Right cardiac atrium (tissue), 5 donors: ENCODE measurements at regions not wholly inside any gene's neighbourhood (a gene's known extent, or its start where the extent isn't known, plus 50 kb on each side); places are given as distances from the start of the nearest gene placed in this dataset.
"Not testable (repeated sequence)": the region's sequence is repeated elsewhere in the genome, so short reads cannot be mapped to it uniquely, and the experiment has no call there.

Experiments used
- ATAC-seq, 2 donors: fragments of 200-7000 bp; cut with Tn5 transposase; one replicate each; pipeline versions ENCODE4 v1.8.0 to v1.9.1; 2020; ENCODE audit warnings: moderate library complexity in 2 of 2, mild to moderate bottlenecking in 1 of 2
- DNase-seq, 3 donors: peaks; one replicate each; pipeline ENCODE4 v3.0.0-alpha.2; 2020
- H3K27ac ChIP-seq: one replicate; pipeline ENCODE4 v1.5.1; 2013; ENCODE audit warnings: mild to moderate bottlenecking, low read length, control low read depth, moderate library complexity
- H3K27me3 ChIP-seq: one replicate; pipeline ENCODE4 v1.6.1; 2013; ENCODE audit not compliant: control insufficient read depth, insufficient read depth
- H3K4me1 ChIP-seq: one replicate; pipeline ENCODE4 v1.6.1; 2013; ENCODE audit warnings: low read length; ENCODE audit not compliant: control insufficient read depth, insufficient read depth
- H3K4me3 ChIP-seq: one replicate; pipeline ENCODE4 v1.5.1; 2013; ENCODE audit warnings: low read length, control low read depth
- H3K9me3 ChIP-seq: one replicate; pipeline ENCODE4 v1.6.1; 2013; ENCODE audit warnings: low read length; ENCODE audit not compliant: control insufficient read depth
- WGBS: extraction: QIAGEN DNeasy Blood & Tissue Kit; methylation state at CpG from one replicate; pipeline ENCODE4 v1.1.7; 2013; 5-methylcytosine and 5-hydroxymethylcytosine counted together
- intact Hi-C, 4 donors: fragments of 100-400 bp; cut with DNase I; formaldehyde crosslinking; loops; one replicate each; pipeline versions ENCODE4 v1.11.0 to v1.14.0; 2022 to 2023
- donor health status: healthy with polysubstance abuse.
- donor health status: DM: no; HTN: yes; CAD: no.
- donor health status: DM: no; HTN: no; CAD: no.
- donor health status: DM: no; HTN: yes; CAD: no; lungs with severe emphysema.
- donor health status: DM: yes; HTN: yes; CAD: no.

- no peak overlapping the region for H3K4me3 ChIP-seq
- WGBS: 97% methylated on average over 6 of the region's 6 CpGs
- intact Hi-C loops: no loop called here
Observed at GRCh38 chr10:43921478-43921877, 272.8 kb upstream of the ZNF32 start.

DNA sequence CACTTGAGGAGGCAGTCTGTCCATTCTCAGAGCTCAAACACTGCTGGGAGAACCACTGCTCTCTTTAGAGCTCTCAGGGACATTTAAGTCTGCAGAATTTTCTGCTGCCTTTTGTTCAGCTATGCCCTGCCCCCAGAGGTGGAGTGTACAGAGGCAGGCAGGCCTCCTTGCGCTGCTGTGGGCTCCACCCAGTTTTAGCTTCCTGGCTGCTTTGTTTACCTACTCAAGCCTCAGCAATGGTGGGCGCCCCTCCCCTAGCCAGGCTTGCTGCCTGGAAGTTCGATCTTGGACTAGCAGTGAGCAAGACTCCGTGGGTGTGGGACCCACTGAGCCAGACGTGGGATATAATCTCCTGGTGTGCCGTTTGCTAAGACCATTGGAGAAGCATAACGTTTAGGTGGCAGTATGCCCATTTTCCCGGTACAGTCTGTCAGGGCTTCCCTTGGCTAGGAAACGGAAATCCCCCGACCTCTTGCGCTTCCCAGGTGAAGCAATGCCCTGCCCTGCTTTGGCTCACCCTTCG is 271.6 kb upstream of the ZNF32 start:
- DNase-seq, H3K4me3 ChIP-seq, H3K27me3 ChIP-seq, ATAC-seq, H3K27ac ChIP-seq, intact Hi-C loops, H3K4me1 ChIP-seq, H3K9me3 ChIP-seq: not testable (repeated sequence)
- WGBS: 76% methylated on average over 12 of the region's 12 CpGs

More at GRCh38 chr10:43921478-43921877, 272.8 kb upstream of the ZNF32 start:
- no peak overlapping the region for H3K27ac ChIP-seq
- H3K9me3 ChIP-seq: no peaks in the 10 kb centered on the region
- peaks cover 3% of the 10 kb centered on the region for H3K4me1 ChIP-seq
- no peak for ATAC-seq
- no peak for DNase-seq
- no peaks in the 10 kb centered on the region for H3K27me3 ChIP-seq

GRCh38 chr10:43913676-43914235 is 265.1 kb upstream of the ZNF32 start:
- DNase-seq (no peak), ATAC-seq (no peak)
- peaks cover 8% of the 10 kb centered on the region for H3K4me1 ChIP-seq
- 92% methylated on average over 8 of the region's 8 CpGs for WGBS
- no peak overlapping the region for H3K4me3 ChIP-seq
- intact Hi-C loops: no loop called here
- no peaks in the 10 kb centered on the region for H3K27me3 ChIP-seq
- no peak overlapping the region for H3K27ac ChIP-seq
- no peaks in the 10 kb centered on the region for H3K9me3 ChIP-seq

DNA sequence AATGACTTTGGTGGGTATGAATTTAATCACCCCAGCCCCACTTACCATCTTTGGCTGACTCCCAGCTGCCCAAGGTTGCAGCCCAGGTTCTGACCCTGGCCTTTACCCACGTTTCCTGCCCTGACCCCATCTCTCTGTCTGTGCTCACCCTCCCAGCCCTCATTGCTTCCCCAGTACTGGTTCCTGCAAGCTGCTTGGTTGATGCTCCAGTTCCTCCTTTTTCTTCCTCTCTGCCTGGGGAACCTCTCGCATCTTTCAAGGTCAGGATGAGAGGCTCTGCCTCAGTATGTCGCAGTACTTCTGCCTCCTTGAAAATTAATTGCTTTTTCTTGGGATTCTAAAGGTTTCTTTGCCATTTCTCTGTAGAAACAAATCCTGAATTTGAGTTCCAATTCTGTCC is 263.8 kb upstream of the ZNF32 start:
- ATAC-seq (no peak), DNase-seq (no peak)
- Histone ChIP-seq H3K27me3 (no peaks in the 10 kb centered on the region), H3K4me3 (no peak overlapping the region), H3K4me1 (peaks cover 8% of the 10 kb centered on the region), H3K9me3 (no peaks in the 10 kb centered on the region), H3K27ac (no peak overlapping the region)
- WGBS: 85% methylated on average over 3 of the region's 3 CpGs
- intact Hi-C loops: no loop called here

DNA sequence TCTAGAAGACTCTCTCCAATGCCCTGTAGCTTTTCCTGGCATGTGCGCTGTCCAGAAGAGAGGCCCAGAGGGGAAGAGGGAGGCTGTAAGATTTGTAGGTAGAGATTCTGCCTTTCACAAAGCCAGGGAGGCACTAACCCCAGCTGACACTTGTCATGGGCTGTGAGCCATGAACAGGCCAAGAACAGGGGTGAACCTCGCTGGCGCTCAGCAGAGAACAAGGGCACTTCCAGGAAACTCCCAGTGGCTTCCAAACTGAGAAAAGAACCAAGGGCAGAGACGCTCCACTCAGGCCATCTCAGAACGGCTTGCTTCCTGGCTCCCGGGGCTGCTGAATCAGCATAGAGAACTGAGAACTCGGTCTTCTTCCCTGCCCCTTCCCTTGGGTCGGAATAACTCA is 257.8 kb upstream of the ZNF32 start:
- 22% methylated on average over 8 of the region's 8 CpGs for WGBS
- Histone ChIP-seq H3K4me1 (peaks cover 16% of the 10 kb centered on the region), H3K9me3 (no peaks in the 10 kb centered on the region), H3K4me3 (no peak overlapping the region), H3K27me3 (no peaks in the 10 kb centered on the region), H3K27ac (peak overlapping the region; percentile 89)
- ATAC-seq (peak; percentile 7 to 30), DNase-seq (peak in 2 of 3 donors; percentile 40 to 68)
- intact Hi-C loops: loop anchor here in 2 of 4 donors (5.0 to 10.0 kb wide), 2 partner anchors 214 to 408 kb away; no protein-coding TSS in a partner anchor

GRCh38 chr10:43905512-43906236 is 257.0 kb upstream of the ZNF32 start:
- DNase-seq: peak; percentile 77 to 90 (median 89)
- Histone ChIP-seq H3K9me3 (no peaks in the 10 kb centered on the region), H3K4me3 (no peak overlapping the region), H3K4me1 (peaks cover 13% of the 10 kb centered on the region), H3K27ac (peak overlapping the region; percentile 37), H3K27me3 (no peaks in the 10 kb centered on the region)
- WGBS: 27% methylated on average over 10 of the region's 10 CpGs
- ATAC-seq: peak; percentile 74 to 86
- intact Hi-C loops: loop anchor here in 2 of 4 donors (5.0 to 10.0 kb wide), 2 partner anchors 213 to 409 kb away; no protein-coding TSS in a partner anchor

- Histone ChIP-seq H3K27ac (peak overlapping the region; percentile 30), H3K9me3 (no peaks in the 10 kb centered on the region), H3K4me1 (peaks cover 8% of the 10 kb centered on the region), H3K4me3 (no peak overlapping the region), H3K27me3 (no peaks in the 10 kb centered on the region)
- WGBS: 56% methylated on average over 9 of the region's 9 CpGs
- intact Hi-C loops: loop anchor here in 2 of 4 donors (5.0 to 10.0 kb wide), 2 partner anchors 213 to 410 kb away; no protein-coding TSS in a partner anchor
- peak; percentile 34 to 37 for ATAC-seq
- DNase-seq: peak in 2 of 3 donors; percentile 61 to 72
Observed at GRCh38 chr10:43904844-43905243, 256.2 kb upstream of the ZNF32 start.

GRCh38 chr10:43904301-43904700 is 255.6 kb upstream of the ZNF32 start:
- intact Hi-C loops: loop anchor here in 1 of 4 donors (10.0 kb wide), 1 partner anchor 410 kb away; no protein-coding TSS in a partner anchor
- DNase-seq (peak in 1 of 3 donors; percentile 56), ATAC-seq (no peak)
- no peaks in the 10 kb centered on the region for H3K9me3 ChIP-seq
- H3K27ac ChIP-seq: no peak overlapping the region
- peaks cover 8% of the 10 kb centered on the region for H3K4me1 ChIP-seq
- H3K4me3 ChIP-seq: no peak overlapping the region
- H3K27me3 ChIP-seq: no peaks in the 10 kb centered on the region
- WGBS: 90% methylated on average over 7 of the region's 7 CpGs

- Histone ChIP-seq H3K4me1 (peaks cover 14% of the 10 kb centered on the region), H3K4me3 (no peak overlapping the region), H3K27ac (no peak overlapping the region), H3K9me3 (no peaks in the 10 kb centered on the region), H3K27me3 (no peaks in the 10 kb centered on the region)
- ATAC-seq (no peak), DNase-seq (no peak)
- intact Hi-C loops: loop anchor here in 1 of 4 donors (10.0 kb wide), 1 partner anchor 411 kb away; no protein-coding TSS in a partner anchor
- WGBS: 77% methylated on average over 7 of the region's 7 CpGs
Observed at GRCh38 chr10:43903451-43903850, 254.8 kb upstream of the ZNF32 start.

GRCh38 chr10:43902842-43903241 is 254.2 kb upstream of the ZNF32 start:
- Histone ChIP-seq H3K27me3 (no peaks in the 10 kb centered on the region), H3K4me1 (peaks cover 17% of the 10 kb centered on the region), H3K4me3 (no peak overlapping the region), H3K27ac (no peak overlapping the region), H3K9me3 (no peaks in the 10 kb centered on the region)
- intact Hi-C loops: loop anchor here in 1 of 4 donors (10.0 kb wide), 1 partner anchor 412 kb away; no protein-coding TSS in a partner anchor
- 98% methylated on average over 4 of the region's 4 CpGs for WGBS
- DNase-seq (no peak), ATAC-seq (no peak)
